OCI-LY1 (cell line): ENCODE measurements at regions not wholly inside any gene's neighbourhood (a gene's known extent, or its start where the extent isn't known, plus 50 kb on each side); places are given as distances from the start of the nearest gene placed in this dataset.

ENCODE experiments used
- CTCF ChIP-seq: fragments of 200-600 bp; sonication (generic), shearing (Covaris generic); IDR thresholded peaks from 2 replicates; pipeline ENCODE4 v1.5.1; 2017; ENCODE audit warnings: mild to moderate bottlenecking, antibody characterized with exemption, low read length, moderate library complexity, mixed read lengths
- EZH2 ChIP-seq: fragments of 200-600 bp; sonication (generic), shearing (Covaris generic); IDR thresholded peaks from 2 replicates; pipeline ENCODE4 v1.8.0; 2017; ENCODE audit warnings: borderline replicate concordance, mixed run types, mild to moderate bottlenecking, antibody characterized with exemption, low read length, moderate library complexity, mixed read lengths

- no peak for TF ChIP-seq CTCF
- no peak for TF ChIP-seq EZH2
These were observed 254.4 kb downstream of the GLUD2 start for GRCh38 chrX:121301822-121302221.
